Large intestine (tissue), 3 donors: ENCODE measurements at regions not wholly inside any gene's neighbourhood (a gene's known extent, or its start where the extent isn't known, plus 50 kb on each side); places are given as distances from the start of the nearest gene placed in this dataset.

ENCODE experiments used
- DNase-seq, 2 donors: peaks; one replicate each; pipeline versions ENCODE4 v3.0.0 to v3.0.0-alpha.2; 2013
- H3K27ac ChIP-seq: one replicate; pipeline ENCODE4 v1.5.1; 2013; ENCODE audit warnings: low read length
- H3K27me3 ChIP-seq: 2 replicates; pipeline ENCODE4 v1.6.1; 2013; ENCODE audit warnings: low read length; ENCODE audit not compliant: control insufficient read depth, insufficient read depth
- H3K36me3 ChIP-seq: 2 replicates; pipeline ENCODE4 v1.6.1; 2013; ENCODE audit warnings: low read length; ENCODE audit not compliant: control insufficient read depth, insufficient read depth
- H3K4me1 ChIP-seq: one replicate; pipeline ENCODE4 v1.6.1; 2013; ENCODE audit warnings: low read length; ENCODE audit not compliant: control insufficient read depth, insufficient read depth
- H3K4me3 ChIP-seq: one replicate; pipeline ENCODE4 v1.5.1; 2013; ENCODE audit warnings: low read length
- H3K9me3 ChIP-seq: one replicate; pipeline ENCODE4 v1.6.1; 2013; ENCODE audit warnings: mild to moderate bottlenecking, low read depth, low read length, moderate library complexity; ENCODE audit not compliant: control insufficient read depth
- WGBS: methylation state at CpG from one replicate; pipeline ENCODE4 v1.1.5; 2013; ENCODE audit warnings: low lambda C conversion rate; ENCODE audit not compliant: insufficient coverage; 5-methylcytosine and 5-hydroxymethylcytosine counted together

- H3K27me3 ChIP-seq: no peaks in the 10 kb centered on the region
- H3K27ac ChIP-seq: no peak overlapping the region
- no peak overlapping the region for H3K4me3 ChIP-seq
- no peaks in the 10 kb centered on the region for H3K4me1 ChIP-seq
- H3K9me3 ChIP-seq: no peaks in the 10 kb centered on the region
- 38% methylated on average over 3 of the region's 6 CpGs for WGBS
- no peaks in the 10 kb centered on the region for H3K36me3 ChIP-seq
- DNase-seq: no peak
Observed at GRCh38 chr13:47027780-47028437, 131.1 kb upstream of the HTR2A start.

GRCh38 chr13:47025791-47026447 lies 129.1 kb upstream of the HTR2A start:
- WGBS: 46% methylated on average over 4 of the region's 5 CpGs
- H3K27me3 ChIP-seq: no peaks in the 10 kb centered on the region
- H3K4me1 ChIP-seq: no peaks in the 10 kb centered on the region
- H3K9me3 ChIP-seq: no peaks in the 10 kb centered on the region
- no peak for DNase-seq
- H3K36me3 ChIP-seq: no peaks in the 10 kb centered on the region
- H3K4me3 ChIP-seq: no peak overlapping the region
- H3K27ac ChIP-seq: no peak overlapping the region

- Histone ChIP-seq H3K27ac (no peak overlapping the region), H3K4me1 (no peaks in the 10 kb centered on the region), H3K4me3 (no peak overlapping the region), H3K36me3 (no peaks in the 10 kb centered on the region), H3K27me3 (no peaks in the 10 kb centered on the region), H3K9me3 (no peaks in the 10 kb centered on the region)
- DNase-seq: no peak
Observed at GRCh38 chr13:47019977-47020376, 123.1 kb upstream of the HTR2A start.

- no peak overlapping the region for H3K4me3 ChIP-seq
- no peak for DNase-seq
- no peaks in the 10 kb centered on the region for H3K4me1 ChIP-seq
- H3K9me3 ChIP-seq: no peaks in the 10 kb centered on the region
- H3K27me3 ChIP-seq: no peaks in the 10 kb centered on the region
- no peaks in the 10 kb centered on the region for H3K36me3 ChIP-seq
- WGBS: 33% methylated on average over 1 of the region's 1 CpG
- H3K27ac ChIP-seq: no peak overlapping the region
Observed at GRCh38 chr13:47017476-47017875, 120.6 kb upstream of the HTR2A start.

- Histone ChIP-seq H3K4me1 (no peaks in the 10 kb centered on the region), H3K9me3 (no peaks in the 10 kb centered on the region)
Observed at GRCh38 chr13:47008318-47008717, 111.5 kb upstream of the HTR2A start.

GRCh38 chr13:47005756-47006414 lies 109.0 kb upstream of the HTR2A start:
- WGBS: no CpG with 5 or more reads among the region's 2 CpGs
- Histone ChIP-seq H3K27ac (no peak overlapping the region), H3K9me3 (no peaks in the 10 kb centered on the region), H3K36me3 (no peaks in the 10 kb centered on the region), H3K27me3 (no peaks in the 10 kb centered on the region), H3K4me1 (no peaks in the 10 kb centered on the region), H3K4me3 (no peak overlapping the region)
- no peak for DNase-seq

More at GRCh38 chr13:47008318-47008717, 111.5 kb upstream of the HTR2A start:
- H3K4me3 ChIP-seq: no peak overlapping the region
- 90% methylated on average over 2 of the region's 2 CpGs for WGBS
- H3K27me3 ChIP-seq: no peaks in the 10 kb centered on the region
- H3K27ac ChIP-seq: no peak overlapping the region
- no peaks in the 10 kb centered on the region for H3K36me3 ChIP-seq
- no peak for DNase-seq

GRCh38 chr13:47004540-47004939 lies 107.7 kb upstream of the HTR2A start:
- Histone ChIP-seq H3K9me3 (no peaks in the 10 kb centered on the region), H3K4me1 (no peaks in the 10 kb centered on the region), H3K36me3 (no peaks in the 10 kb centered on the region), H3K27ac (no peak overlapping the region), H3K27me3 (no peaks in the 10 kb centered on the region), H3K4me3 (no peak overlapping the region)
- WGBS: no CpG with 5 or more reads among the region's 1 CpG
- no peak for DNase-seq

- no peak overlapping the region for H3K4me3 ChIP-seq
- H3K36me3 ChIP-seq: no peaks in the 10 kb centered on the region
- WGBS: 100% methylated on average over 1 of the region's 2 CpGs
Observed at GRCh38 chr13:47004027-47004426, 107.2 kb upstream of the HTR2A start.

GRCh38 chr13:47000165-47000564 lies 103.3 kb upstream of the HTR2A start:
- H3K36me3 ChIP-seq: no peaks in the 10 kb centered on the region
- H3K9me3 ChIP-seq: no peaks in the 10 kb centered on the region
- DNase-seq: no peak
- no peaks in the 10 kb centered on the region for H3K27me3 ChIP-seq
- H3K4me3 ChIP-seq: no peak overlapping the region
- WGBS: 67% methylated on average over 1 of the region's 3 CpGs
- no peaks in the 10 kb centered on the region for H3K4me1 ChIP-seq
- no peak overlapping the region for H3K27ac ChIP-seq

More at GRCh38 chr13:47004027-47004426, 107.2 kb upstream of the HTR2A start:
- no peaks in the 10 kb centered on the region for H3K9me3 ChIP-seq
- no peak overlapping the region for H3K27ac ChIP-seq
- H3K27me3 ChIP-seq: no peaks in the 10 kb centered on the region
- no peaks in the 10 kb centered on the region for H3K4me1 ChIP-seq
- no peak for DNase-seq

- 83% methylated on average over 1 of the region's 4 CpGs for WGBS
- H3K4me3 ChIP-seq: no peak overlapping the region
- no peak overlapping the region for H3K27ac ChIP-seq
- no peaks in the 10 kb centered on the region for H3K27me3 ChIP-seq
- no peak for DNase-seq
- no peaks in the 10 kb centered on the region for H3K36me3 ChIP-seq
- H3K9me3 ChIP-seq: no peaks in the 10 kb centered on the region
- H3K4me1 ChIP-seq: no peaks in the 10 kb centered on the region
Observed at GRCh38 chr13:46996316-46997030, 99.6 kb upstream of the HTR2A start.
